NCI-H526 (cell line): ENCODE measurements at regions not wholly inside any gene's neighbourhood (a gene's known extent, or its start where the extent isn't known, plus 50 kb on each side); places are given as distances from the start of the nearest gene placed in this dataset.
"Not testable (repeated sequence)": the region's sequence is repeated elsewhere in the genome, so short reads cannot be mapped to it uniquely, and the experiment has no call there.

Experiments
- DNase-seq, 2 experiments: peaks; one replicate each; lab custom pipeline; 2025; lab: John Stamatoyannopoulos, UW

DNA sequence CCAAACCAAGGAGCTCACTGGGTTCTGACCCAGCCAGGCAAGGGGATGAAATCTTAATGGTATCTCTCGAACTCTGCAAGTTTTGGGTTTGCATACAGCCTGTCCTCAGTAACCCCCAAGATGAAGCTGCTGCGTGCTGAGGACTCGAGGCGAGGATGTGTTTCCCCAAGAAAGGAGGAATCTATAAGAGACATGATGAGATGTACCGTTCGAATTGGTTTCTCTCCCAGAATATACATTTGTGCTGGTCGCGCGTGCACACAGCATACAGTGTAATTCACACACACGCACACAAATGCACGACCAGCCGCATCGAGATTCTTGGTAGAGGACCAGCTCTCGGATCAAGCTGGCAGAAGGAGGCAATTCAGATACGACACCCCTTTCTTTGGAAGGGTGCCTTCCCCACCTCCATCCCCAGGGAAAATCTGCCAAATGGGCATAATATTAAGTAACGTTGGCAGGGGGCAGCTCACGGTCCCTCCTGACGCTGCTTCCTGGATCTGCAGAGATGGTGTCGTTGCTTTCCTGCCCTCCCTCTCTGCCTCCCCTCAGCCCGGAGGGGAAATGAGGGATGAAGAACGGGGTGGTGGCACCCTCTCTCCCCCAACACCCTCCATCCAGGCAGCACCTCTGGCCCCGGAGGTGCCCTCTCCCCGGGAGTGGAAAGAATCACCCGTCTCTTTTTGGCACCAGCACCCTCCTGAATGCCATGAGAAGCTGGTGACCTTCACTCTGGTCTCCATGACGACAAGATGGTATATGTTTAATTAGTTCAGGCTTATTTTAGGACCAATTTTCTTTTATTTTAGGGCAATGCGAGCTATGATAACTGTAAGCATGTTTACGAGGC lies 310.2 kb downstream of the ZNF536 start:
- no peak for DNase-seq

DNA sequence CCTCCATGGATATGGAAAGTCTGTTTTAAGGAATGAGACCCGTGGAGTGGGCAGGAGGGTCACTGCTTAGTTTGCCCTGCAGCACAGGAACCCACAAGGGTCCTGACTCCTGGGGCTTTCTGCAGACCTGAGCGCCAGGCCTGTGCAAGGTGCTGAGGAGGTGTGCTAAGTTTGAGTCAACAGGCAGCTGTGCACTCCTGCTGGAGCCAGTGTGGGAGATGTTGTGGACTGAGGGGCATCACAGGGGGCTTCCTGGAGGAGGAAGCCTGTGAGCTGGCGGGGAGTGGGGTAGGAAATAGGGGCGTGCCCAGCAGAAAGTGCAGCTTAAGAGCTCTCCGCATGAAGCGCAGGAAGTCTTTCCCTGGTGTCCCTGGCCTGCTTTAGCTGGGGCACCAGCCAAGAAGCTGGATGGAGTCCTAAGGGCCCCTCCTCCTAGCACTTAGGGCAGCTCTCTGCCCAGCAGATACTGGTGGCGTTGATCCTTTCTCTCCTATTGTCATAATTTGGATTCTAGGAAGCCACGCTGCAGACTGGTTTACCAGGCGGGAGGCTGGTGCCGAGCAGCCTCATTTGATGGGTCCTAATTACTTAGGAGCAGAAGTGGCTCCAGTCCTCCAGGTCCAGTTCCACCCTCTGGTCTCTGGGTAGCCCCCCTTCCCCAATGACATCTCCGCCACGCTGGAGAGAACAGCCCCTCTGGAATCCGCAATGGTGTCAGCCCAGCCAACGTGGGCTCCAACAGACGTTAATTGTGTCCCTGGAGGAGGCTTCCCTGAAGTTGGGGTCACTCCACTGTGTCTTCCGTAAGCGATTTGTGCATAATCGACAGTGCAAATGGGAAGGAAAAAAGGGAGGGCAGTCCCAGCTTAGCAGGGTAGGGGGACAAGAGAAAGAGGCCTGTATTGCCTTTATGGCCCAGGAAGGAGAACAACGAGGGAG lies 309.2 kb downstream of the ZNF536 start:
- DNase-seq = no peak

DNA sequence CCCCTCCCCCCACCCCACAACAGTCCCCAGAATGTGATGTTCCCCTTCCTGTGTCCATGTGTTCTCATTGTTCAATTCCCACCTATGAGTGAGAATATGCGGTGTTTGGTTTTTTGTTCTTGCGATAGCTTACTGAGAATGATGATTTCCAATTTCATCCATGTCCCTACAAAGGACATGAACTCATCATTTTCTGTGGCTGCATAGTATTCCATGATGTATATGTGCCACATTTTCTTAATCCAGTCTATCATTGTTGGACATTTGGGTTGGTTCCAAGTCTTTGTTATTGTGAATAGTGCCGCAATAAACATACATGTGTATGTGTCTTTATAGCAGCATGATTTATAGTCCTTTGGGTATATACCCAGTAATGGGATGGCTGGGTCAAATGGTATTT lies 308.2 kb downstream of the ZNF536 start:
- not testable (repeated sequence) for DNase-seq

DNA sequence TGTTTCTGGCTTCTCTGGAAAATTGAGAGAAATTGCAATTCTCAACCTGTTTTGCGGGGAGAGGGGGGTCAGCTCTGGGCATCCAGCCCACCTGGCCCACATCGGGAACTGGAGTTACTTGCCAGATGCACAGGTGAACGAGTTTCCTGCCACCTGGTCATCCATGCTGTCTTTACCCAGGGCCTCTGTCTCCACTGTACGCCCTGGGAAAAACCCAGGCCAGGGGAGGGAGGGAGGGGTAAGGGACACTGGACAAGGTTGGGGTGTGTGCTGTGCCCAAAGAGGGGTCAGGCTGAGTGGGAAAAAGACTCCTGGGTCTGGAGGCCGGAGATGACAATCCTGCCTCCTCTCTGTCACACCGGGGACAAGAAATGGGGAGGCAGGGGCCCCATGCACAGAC lies 307.6 kb downstream of the ZNF536 start:
- DNase-seq = no peak

DNA sequence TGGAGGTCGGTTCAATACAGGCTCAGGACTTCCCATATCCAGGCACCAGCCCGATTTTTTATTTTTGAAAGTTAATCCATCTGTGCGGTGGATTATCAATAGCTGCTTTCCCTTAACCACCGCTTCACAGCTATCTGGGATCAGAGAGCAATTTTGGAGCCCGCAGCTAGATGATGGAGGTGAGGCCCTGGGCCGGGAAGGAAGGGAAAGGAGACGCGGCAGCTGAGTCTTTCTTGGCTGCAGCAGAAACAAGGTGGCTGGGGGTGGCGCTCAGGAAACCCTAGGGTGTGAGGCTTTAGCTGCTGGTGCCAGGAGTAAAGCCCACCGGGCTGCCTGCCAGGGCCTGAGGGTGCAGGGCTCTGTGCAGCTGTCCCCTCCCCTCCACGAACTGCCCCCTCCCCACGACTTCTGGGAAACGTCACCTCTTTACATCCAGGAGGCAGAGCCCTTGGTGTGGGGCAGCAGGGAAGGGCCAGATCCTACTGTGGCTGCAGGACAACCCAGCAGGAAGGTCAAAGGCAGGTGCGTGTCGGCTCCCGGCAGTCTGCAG lies 307.0 kb downstream of the ZNF536 start:
- DNase-seq = no peak

DNA sequence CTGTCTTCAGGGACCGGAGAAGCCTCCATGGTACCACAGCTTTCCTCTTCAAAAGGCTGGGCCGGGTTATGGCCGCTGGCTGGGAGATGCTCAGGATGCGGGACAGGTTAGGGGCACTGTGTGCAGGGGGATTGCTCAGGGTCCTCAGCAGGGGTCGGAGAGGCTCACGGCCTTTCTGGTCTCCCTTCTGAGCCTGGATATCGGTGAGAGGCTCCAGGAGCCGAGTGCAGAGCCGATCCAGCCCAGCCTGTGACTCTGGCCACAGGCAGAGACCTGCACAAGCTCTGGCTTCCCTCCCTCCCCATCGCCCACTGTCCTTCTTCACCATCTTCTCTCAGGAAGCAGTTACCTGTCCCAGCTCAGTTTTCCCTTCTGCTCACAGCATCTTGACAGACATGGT lies 306.0 kb downstream of the ZNF536 start:
- no peak for DNase-seq

DNA sequence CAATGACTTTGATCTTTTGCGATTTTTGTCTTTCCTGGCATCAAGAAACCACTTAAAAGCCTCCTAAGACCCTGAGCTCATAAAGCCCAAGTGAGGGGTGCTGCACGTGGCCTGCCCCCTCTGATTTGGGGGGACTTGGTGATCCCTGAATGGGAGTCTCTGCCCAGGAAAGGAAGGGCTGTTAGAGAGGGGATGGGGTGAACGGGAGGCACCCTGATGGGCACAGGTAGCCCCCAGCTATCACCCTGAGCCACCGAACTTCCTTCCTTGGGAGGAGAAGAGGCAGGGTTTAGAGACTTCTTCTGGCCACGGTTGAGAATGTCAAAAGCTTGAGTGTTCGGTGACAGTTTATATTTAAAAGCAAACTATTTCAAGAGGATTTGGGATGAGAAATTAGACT lies 305.5 kb downstream of the ZNF536 start:
- DNase-seq = no peak

DNA sequence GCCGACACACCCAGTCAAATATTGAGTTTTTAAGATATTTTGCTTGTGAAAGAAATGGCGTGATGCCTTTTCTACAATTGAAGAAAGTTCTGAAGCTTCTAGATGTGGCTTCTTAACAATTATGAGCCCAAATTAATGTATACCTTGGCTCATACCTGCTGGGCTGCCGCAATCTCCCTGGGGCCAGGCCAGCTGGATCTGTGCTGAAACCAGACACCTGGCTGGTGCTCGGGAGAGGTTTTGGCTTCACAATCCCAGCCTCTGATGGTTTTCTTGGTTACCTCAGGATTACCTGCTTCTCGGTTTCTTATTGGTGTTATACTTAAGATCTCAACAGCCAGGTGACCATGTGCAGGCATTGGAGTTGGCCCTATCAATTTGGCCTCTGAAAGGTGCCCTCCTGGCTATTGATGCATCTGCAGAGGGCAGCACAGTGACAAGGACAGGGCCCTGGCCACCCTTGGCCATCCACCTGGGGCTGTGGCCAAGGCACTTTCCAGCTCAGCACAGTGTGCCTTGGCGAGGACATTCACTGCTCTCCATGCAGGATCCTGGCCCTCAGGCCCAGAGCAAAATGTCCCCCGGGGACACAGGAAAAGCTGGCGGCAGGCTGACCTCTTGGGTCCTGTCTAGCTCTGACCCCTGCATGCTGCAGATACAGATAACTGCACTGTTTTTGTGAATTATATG lies 305.0 kb downstream of the ZNF536 start:
- DNase-seq = no peak

DNA sequence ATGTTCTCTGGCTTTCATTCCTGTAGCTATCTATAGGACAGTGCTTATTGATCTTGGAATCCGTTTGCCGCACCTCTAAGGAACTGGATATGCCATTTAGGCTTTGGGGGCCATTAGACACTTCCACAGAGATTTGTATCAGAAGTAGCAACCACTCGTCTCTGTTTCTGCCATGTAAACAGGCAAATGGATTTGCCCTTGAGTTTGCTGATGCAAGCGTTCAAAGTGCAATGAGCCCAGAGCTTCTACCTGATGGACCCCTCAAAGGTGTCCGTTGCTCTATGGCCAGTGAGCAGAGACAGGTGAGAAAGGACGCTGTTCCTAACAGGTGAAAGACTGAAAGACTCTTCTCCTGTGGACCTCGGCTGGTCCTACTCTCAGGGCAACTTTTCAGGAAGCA lies 302.9 kb downstream of the ZNF536 start:
- DNase-seq = no peak

DNA sequence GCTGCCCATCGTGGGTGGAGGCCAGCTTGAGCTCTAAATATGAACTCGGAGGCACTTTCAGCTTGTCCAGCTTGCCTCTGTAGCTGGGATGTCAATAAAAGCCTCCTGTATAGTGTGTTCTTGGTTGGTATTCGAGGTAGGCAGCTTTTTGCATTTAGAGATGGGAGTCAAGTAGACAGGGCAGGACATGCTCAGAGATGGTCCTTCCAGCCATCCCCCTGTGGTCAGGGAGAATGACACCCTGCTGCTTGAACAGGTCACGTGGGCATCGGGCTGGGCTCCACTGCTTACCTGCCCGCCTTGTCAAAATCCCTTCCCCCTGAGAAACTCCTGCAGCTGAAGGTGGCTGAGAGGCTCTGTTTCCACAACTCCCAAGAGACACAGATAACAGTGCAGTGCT lies 302.5 kb downstream of the ZNF536 start:
- DNase-seq = no peak

DNA sequence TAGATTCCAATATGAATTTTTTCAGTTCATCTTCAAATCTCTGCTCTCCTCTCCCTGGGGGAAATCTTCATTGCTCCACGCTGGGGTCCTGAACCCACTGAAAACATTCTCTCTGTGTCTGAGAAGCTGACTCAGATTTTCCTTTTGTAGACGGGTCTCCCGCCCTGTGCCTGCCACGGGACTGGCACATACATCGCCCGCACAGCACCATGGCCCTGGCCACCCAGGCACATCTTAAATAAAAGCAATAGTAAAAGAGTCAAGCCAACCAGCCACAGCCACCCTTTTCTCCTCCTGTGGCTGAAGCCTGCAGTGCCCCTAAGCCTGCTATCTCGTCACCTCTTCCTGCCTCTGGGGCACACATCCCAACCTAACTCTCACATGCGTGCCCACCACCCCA lies 301.2 kb downstream of the ZNF536 start:
- DNase-seq = no peak

DNA sequence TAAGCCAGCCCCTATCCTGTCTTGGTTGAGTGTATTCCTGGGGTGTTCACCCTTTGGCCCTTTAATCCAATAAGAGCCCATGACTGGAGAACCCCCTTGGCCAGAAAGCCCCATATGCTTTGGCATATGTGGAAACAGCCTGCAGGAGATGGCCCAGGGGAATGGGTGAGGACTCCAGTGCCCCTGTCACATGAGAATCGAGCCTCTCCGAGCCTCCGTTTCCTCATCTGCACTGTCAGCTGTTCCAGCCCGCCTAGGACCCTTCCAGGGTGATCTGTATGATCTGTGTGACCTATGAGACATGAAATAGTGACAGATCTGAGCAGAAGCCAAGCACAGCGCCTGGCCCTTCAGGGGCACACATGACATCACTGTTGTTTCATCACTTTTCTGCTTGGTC lies 300.7 kb downstream of the ZNF536 start:
- no peak for DNase-seq

DNA sequence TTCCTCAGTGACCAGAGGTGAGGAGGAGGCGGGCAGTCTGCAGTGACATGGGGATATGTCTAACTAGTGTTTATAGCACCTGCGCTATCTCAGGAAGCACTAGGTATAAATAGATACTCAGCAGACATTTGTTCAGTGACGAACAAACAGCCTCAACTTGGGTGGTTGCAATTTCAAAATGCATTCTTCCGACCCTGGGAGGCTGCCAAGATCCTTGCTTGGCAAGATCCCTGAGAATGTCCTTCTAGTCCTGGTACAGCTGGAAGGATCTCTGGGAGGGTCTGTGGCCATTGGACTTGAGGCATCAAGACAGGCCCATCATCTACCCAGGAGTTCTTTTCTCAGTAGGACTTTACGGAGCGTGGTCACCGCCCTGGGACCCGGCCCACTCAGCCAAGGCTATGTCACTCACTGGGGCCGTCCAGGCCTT lies 299.5 kb downstream of the ZNF536 start:
- DNase-seq = no peak

DNA sequence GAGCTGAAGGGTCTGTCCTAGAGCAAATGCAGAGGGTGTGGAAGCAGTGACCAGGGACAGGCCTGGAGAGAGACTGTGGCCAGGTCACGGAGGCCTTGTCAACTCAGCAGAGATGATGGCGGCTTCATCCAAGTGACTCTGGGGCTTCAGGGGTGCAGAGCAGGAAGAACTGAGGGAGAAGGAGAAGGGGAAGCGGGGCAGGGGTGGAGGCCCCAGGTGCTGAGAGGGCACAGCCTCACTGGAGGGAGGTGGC lies 299.1 kb downstream of the ZNF536 start:
- no peak for DNase-seq

DNA sequence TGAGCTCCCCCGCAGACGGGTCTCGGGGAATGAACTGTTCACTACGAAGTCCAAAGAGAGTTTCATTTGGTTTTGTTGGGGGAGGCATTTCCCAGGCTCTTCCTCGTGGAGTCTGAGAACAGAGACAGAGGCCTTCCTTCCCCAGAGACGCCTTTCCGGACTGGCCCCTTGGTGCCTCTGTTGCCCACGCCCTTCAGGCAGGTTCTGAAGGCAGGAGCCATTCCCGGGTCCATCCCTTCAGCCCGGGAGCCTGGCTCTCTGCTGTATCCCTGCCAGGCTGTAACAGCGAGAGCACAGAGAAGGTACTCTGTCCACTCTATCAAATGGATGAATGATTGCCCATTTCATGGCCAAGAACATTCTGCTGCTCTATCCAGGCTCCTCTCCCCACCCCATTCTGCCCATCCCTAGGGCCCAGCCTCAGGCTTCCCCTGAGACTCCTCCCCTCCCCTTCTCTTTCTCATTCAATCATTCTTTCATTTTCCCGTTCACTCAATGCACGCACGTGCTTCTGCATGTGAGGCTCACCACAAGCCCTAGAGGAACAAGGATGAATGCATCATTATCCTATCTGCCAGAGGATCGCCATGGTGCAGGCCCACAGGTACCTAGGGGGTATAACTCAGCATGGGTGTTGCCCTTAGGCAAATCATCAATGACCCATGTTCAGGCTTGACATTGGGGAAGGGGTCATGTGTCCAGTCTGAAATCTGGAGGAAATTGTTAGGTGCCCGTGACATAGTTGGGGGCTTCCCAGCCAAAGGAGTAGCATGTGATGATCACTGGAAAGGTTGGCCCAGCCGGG lies 298.6 kb downstream of the ZNF536 start:
- no peak for DNase-seq

DNA sequence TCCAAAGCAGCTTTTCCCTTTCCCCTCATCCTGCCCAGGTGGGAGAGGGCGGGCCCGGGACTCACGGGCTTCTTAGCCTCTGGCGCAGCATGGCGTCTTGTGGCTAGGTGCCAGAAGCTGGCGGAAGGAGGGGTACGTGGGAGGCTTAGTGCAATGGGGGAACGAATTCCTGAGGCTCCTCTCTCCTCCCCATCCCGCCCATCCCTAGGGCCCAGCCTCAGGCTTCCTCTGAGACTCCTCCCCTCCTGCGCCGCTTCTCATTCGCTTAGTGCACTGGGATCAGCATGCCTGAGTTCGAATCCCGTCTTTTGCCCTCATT lies 297.8 kb downstream of the ZNF536 start:
- no peak for DNase-seq

DNA sequence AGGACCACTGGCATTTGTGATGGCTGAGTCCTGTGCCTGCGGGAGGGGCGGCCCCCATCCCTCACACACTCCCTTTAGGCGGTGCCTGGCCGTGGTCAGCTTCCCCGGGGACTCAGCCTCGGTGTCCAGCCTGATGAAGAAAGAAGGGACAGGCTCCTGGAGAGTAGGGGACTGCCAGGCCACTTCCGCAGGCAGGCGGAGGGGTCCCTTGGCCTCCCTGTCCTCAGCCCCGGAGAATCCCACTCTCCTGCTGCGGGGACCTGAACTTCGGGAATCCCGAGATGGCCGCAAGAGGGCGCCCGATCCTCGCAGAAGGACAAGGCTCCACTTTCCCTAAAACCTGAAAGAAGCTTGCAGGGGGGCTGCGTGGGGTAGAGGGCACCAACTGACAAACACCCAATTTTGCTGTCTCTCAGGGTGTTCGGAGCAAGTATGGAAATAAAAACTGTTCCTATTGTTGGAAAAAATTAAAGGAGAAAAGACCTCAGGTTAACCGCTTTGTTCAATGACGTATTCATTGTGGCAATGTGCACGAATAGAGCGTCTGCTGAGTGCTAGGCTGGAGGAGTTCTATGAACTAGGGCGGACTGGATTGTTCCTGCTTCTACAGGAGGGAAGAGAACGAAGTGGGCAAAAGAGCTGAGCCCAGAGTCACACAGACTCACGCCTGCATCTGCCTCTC lies 297.3 kb downstream of the ZNF536 start:
- peak; percentile 69 to 89 for DNase-seq

DNA sequence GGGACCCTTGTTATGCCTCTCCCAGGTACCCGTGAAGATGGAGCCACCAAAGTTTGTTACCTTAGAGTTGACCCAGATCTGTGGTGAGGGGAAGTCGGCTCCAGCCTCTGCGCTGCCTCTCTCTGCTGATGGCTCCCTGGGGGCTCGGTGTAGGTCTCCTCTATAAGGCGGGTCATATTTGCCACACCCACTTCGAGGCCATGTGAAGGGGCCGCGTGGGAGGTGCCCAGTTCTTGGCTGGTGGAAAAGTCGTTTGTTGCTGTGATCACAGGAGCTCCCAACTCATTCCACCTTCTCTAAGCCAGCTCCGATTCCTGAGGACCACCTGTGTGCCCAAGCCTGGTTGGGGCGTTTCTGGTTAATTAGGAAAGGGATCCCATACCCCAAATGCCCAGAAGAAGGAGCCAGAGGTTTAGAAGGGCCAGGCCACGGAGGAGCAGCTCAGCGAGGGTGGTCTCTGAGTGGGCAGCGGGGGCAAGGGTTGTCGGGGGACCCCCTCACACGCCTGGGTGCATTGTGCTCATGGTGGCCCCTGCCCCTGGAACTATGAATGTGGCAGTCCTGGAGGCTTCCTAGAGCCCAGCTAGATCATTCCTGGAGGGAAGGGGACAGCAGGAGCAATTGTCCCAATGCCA lies 296.5 kb downstream of the ZNF536 start:
- DNase-seq = peak in 1 of 2 experiments; percentile 70

DNA sequence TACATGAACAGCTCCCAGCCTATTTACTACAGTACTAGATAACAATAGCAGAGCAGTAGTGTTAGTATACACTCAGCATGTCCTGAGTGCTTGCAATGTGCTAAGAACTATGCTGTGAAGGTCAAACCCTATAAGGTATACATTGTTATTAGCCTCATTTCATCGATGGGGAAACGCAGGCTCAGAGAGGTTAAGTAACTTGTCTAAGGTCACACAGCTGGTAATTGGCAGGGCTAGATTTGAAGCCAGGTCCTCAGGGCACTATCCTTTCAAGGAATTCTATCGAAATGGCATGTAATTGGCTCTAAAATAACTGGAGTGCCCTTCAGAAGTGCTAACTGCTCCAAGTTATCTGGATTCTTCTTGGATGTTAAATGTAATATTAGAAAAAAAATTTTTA lies 295.6 kb downstream of the ZNF536 start:
- DNase-seq = no peak

DNA sequence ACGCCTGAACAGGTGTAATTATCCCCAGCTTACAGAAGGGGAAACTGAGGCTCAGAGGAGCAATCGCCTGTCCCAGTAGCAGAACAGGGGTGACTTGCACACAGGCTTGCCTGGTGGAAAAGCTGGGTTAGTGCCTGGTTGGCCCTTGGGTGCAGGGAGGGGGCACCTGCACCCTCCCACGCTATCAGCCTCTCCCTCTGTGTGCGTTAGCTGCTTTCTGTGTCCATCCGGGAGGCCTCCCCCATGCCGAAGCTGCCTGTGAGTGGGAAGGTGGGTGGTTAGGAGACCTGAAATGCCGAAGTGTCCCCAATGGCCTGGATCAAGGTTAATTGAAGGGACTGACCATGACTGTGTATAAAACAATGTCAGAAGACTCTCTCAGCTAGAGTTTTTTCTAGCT lies 295.0 kb downstream of the ZNF536 start:
- DNase-seq = no peak
